CD4-positive, alpha-beta memory T cell (primary cell): ENCODE measurements at regions not wholly inside any gene's neighbourhood (a gene's known extent, or its start where the extent isn't known, plus 50 kb on each side); places are given as distances from the start of the nearest gene placed in this dataset.
A peak's percentile ranks its signal among the peaks of the same experiment; 100 is the strongest.

Experiments
- CTCF ChIA-PET: fragments of 350-600 bp; sonication (Branson Sonifier 250); formaldehyde crosslinking; loops from one replicate; lab custom pipeline; 2021; ENCODE audit warnings: inconsistent platforms; ENCODE audit not compliant: partially characterized antibody; lab: Charles Lee
- POLR2A ChIA-PET: fragments of 350-600 bp; sonication (Branson Sonifier 250); formaldehyde crosslinking; loops from one replicate; lab custom pipeline; 2021; ENCODE audit not compliant: partially characterized antibody; lab: Charles Lee
- DNase-seq, 5 donors: peaks; one replicate each; pipeline versions ENCODE4 v3.0.0 to v3.0.0-alpha.2; 2020 to 2022; ENCODE audit warnings: mixed read lengths in 1 of 5
- H3K27ac ChIP-seq: one replicate; pipeline ENCODE4 v1.7.0; 2013; ENCODE audit warnings: low read depth, low read length
- H3K27me3 ChIP-seq: 2 replicates; pipeline ENCODE4 v1.7.0; 2013; ENCODE audit warnings: mild to moderate bottlenecking, low read length, moderate library complexity; ENCODE audit not compliant: insufficient read depth
- H3K36me3 ChIP-seq: 2 replicates; pipeline ENCODE4 v1.7.0; 2013; ENCODE audit warnings: mild to moderate bottlenecking, low read length, moderate library complexity; ENCODE audit not compliant: insufficient read depth
- H3K4me1 ChIP-seq: 2 replicates; pipeline ENCODE4 v1.7.0; 2013; ENCODE audit warnings: mild to moderate bottlenecking, low read length, moderate library complexity; ENCODE audit not compliant: insufficient read depth
- H3K4me3 ChIP-seq, 2 donors: one replicate each; pipeline ENCODE4 v1.7.0; 2013; ENCODE audit warnings: low read length in 2 of 2, mild to moderate bottlenecking in 1 of 2
- H3K9me3 ChIP-seq, 2 donors: one replicate each; pipeline ENCODE4 v1.7.0; 2013; ENCODE audit warnings: low read length in 2 of 2, control low read depth in 1 of 2; ENCODE audit not compliant: control insufficient read depth in 1 of 2
- H3K27ac Mint-ChIP-seq, 7 donors: one replicate each; pipeline ENCODE4 v1.8.0; 2020 to 2021; ENCODE audit warnings: mixed read lengths in 7 of 7, mild to moderate bottlenecking in 6 of 7, inconsistent platforms in 3 of 7, moderate library complexity in 3 of 7
- H3K27me3 Mint-ChIP-seq, 2 donors: one replicate each; pipeline ENCODE4 v1.8.0; 2020 to 2021; ENCODE audit warnings: mixed read lengths in 2 of 2
- H3K36me3 Mint-ChIP-seq, 2 donors: one replicate each; pipeline ENCODE4 v1.8.0; 2020 to 2021; ENCODE audit warnings: mixed read lengths in 2 of 2, inconsistent platforms in 1 of 2, mild to moderate bottlenecking in 1 of 2
- H3K4me1 Mint-ChIP-seq, 4 donors: one replicate each; pipeline ENCODE4 v1.8.0; 2020 to 2021; ENCODE audit warnings: mixed read lengths in 4 of 4, mild to moderate bottlenecking in 1 of 4
- H3K4me3 Mint-ChIP-seq, 8 donors: one replicate each; pipeline ENCODE4 v1.8.0; 2020 to 2021; ENCODE audit warnings: mixed read lengths in 8 of 8, mild to moderate bottlenecking in 7 of 8, moderate library complexity in 6 of 8, inconsistent platforms in 3 of 8
- H3K9me3 Mint-ChIP-seq, 8 donors: one replicate each; pipeline ENCODE4 v1.8.0; 2020 to 2021; ENCODE audit warnings: mixed read lengths in 8 of 8, mild to moderate bottlenecking in 5 of 8, inconsistent platforms in 3 of 8, moderate library complexity in 1 of 8
- intact Hi-C: fragments of 100-400 bp; cut with micrococcal nuclease; formaldehyde crosslinking; loops from one replicate; pipeline ENCODE4 v1.15.1; 2023

GRCh38 chr4:189285377-189285776 lies 655.3 kb upstream of the FRG1 start:
- Mint-ChIP-seq H3K27ac (no peak overlapping the region), H3K27me3 (no peaks in the 10 kb centered on the region)
- H3K36me3 ChIP-seq = no peaks in the 10 kb centered on the region

GRCh38 chr4:189291939-189292338 lies 648.7 kb upstream of the FRG1 start:
- Histone ChIP-seq H3K9me3 (no peaks in the 10 kb centered on the region), H3K36me3 (no peaks in the 10 kb centered on the region), H3K27me3 (no peaks in the 10 kb centered on the region), H3K4me3 (no peak overlapping the region), H3K4me1 (no peaks in the 10 kb centered on the region), H3K27ac (no peak overlapping the region)
- H3K4me3 Mint-ChIP-seq = no peak overlapping the region
- CTCF ChIA-PET = no interaction called here
- H3K27ac Mint-ChIP-seq = no peak overlapping the region
- intact Hi-C loops = no loop called here
- POLR2A ChIA-PET = no interaction called here
- peaks cover 0 to 5% (median 0%) of the 10 kb centered on the region in 8 donors for H3K9me3 Mint-ChIP-seq
- no peaks in the 10 kb centered on the region for H3K4me1 Mint-ChIP-seq
- H3K27me3 Mint-ChIP-seq = no peaks in the 10 kb centered on the region
- DNase-seq = no peak
- H3K36me3 Mint-ChIP-seq = no peaks in the 10 kb centered on the region

More at GRCh38 chr4:189285377-189285776, 655.3 kb upstream of the FRG1 start:
- ChIA-PET CTCF (no interaction called here), POLR2A (no interaction called here)
- H3K27ac ChIP-seq = no peak overlapping the region
- no peak overlapping the region for H3K4me3 ChIP-seq
- Mint-ChIP-seq H3K36me3 (no peaks in the 10 kb centered on the region), H3K4me3 (no peak overlapping the region), H3K4me1 (no peaks in the 10 kb centered on the region), H3K9me3 (peaks cover 0 to 5% (median 0%) of the 10 kb centered on the region in 8 donors)
- intact Hi-C loops = no loop called here
- H3K4me1 ChIP-seq = no peaks in the 10 kb centered on the region
- H3K27me3 ChIP-seq = no peaks in the 10 kb centered on the region
- no peaks in the 10 kb centered on the region for H3K9me3 ChIP-seq
- DNase-seq = no peak

- H3K9me3 Mint-ChIP-seq = peaks cover 0 to 7% (median 0%) of the 10 kb centered on the region in 8 donors
- ChIA-PET CTCF (no interaction called here), POLR2A (no interaction called here)
- H3K27me3 Mint-ChIP-seq = no peaks in the 10 kb centered on the region
- H3K36me3 Mint-ChIP-seq = no peaks in the 10 kb centered on the region
- no peaks in the 10 kb centered on the region for H3K4me1 Mint-ChIP-seq
- H3K27ac Mint-ChIP-seq = no peak overlapping the region
- Histone ChIP-seq H3K27ac (no peak overlapping the region), H3K9me3 (no peaks in the 10 kb centered on the region), H3K36me3 (no peaks in the 10 kb centered on the region), H3K4me1 (no peaks in the 10 kb centered on the region), H3K4me3 (no peak overlapping the region), H3K27me3 (no peaks in the 10 kb centered on the region)
- intact Hi-C loops = no loop called here
- no peak for DNase-seq
- no peak overlapping the region for H3K4me3 Mint-ChIP-seq
Observed at GRCh38 chr4:189293459-189293858, 647.2 kb upstream of the FRG1 start.

GRCh38 chr4:189294574-189294973 lies 646.1 kb upstream of the FRG1 start:
- Mint-ChIP-seq H3K9me3 (peaks cover 0 to 8% (median 0%) of the 10 kb centered on the region in 8 donors), H3K27me3 (no peaks in the 10 kb centered on the region), H3K4me1 (no peaks in the 10 kb centered on the region), H3K27ac (no peak overlapping the region), H3K36me3 (no peaks in the 10 kb centered on the region), H3K4me3 (no peak overlapping the region)
- H3K9me3 ChIP-seq = no peaks in the 10 kb centered on the region
- ChIA-PET CTCF (no interaction called here), POLR2A (no interaction called here)
- H3K4me3 ChIP-seq = no peak overlapping the region
- no peaks in the 10 kb centered on the region for H3K36me3 ChIP-seq
- no peaks in the 10 kb centered on the region for H3K4me1 ChIP-seq
- no peak overlapping the region for H3K27ac ChIP-seq
- no peak for DNase-seq
- H3K27me3 ChIP-seq = no peaks in the 10 kb centered on the region
- intact Hi-C loops = no loop called here

GRCh38 chr4:189299706-189300105 lies 641.0 kb upstream of the FRG1 start:
- Mint-ChIP-seq H3K27ac (no peak overlapping the region), H3K4me3 (no peak overlapping the region), H3K36me3 (no peaks in the 10 kb centered on the region), H3K4me1 (no peaks in the 10 kb centered on the region), H3K27me3 (no peaks in the 10 kb centered on the region), H3K9me3 (peaks cover 0 to 9% (median 3%) of the 10 kb centered on the region in 8 donors)
- no peak overlapping the region for H3K4me3 ChIP-seq
- H3K36me3 ChIP-seq = no peaks in the 10 kb centered on the region
- H3K27ac ChIP-seq = no peak overlapping the region
- DNase-seq = no peak
- no peaks in the 10 kb centered on the region for H3K4me1 ChIP-seq
- POLR2A ChIA-PET = no interaction called here
- CTCF ChIA-PET = no interaction called here
- no peaks in the 10 kb centered on the region for H3K27me3 ChIP-seq
- no peaks in the 10 kb centered on the region for H3K9me3 ChIP-seq
- intact Hi-C loops = no loop called here

- H3K4me3 Mint-ChIP-seq = no peak overlapping the region
- peak overlapping the region in 1 of 7 donors; percentile 30 for H3K27ac Mint-ChIP-seq
- Histone ChIP-seq H3K9me3 (no peaks in the 10 kb centered on the region), H3K4me1 (no peaks in the 10 kb centered on the region), H3K27me3 (no peaks in the 10 kb centered on the region), H3K27ac (no peak overlapping the region), H3K36me3 (no peaks in the 10 kb centered on the region), H3K4me3 (no peak overlapping the region)
- ChIA-PET CTCF (no interaction called here), POLR2A (no interaction called here)
- no peaks in the 10 kb centered on the region for H3K36me3 Mint-ChIP-seq
- no peak for DNase-seq
- no peaks in the 10 kb centered on the region for H3K27me3 Mint-ChIP-seq
- intact Hi-C loops = no loop called here
- no peaks in the 10 kb centered on the region for H3K4me1 Mint-ChIP-seq
- H3K9me3 Mint-ChIP-seq = peaks cover 0 to 9% (median 3%) of the 10 kb centered on the region in 8 donors
Observed at GRCh38 chr4:189301692-189302091, 639.0 kb upstream of the FRG1 start.

GRCh38 chr4:189302719-189303118 lies 638.0 kb upstream of the FRG1 start:
- Histone ChIP-seq H3K36me3 (no peaks in the 10 kb centered on the region), H3K27ac (no peak overlapping the region), H3K4me3 (no peak overlapping the region), H3K27me3 (no peaks in the 10 kb centered on the region), H3K4me1 (no peaks in the 10 kb centered on the region), H3K9me3 (no peaks in the 10 kb centered on the region)
- DNase-seq = no peak
- Mint-ChIP-seq H3K4me1 (no peaks in the 10 kb centered on the region), H3K9me3 (peaks cover 0 to 9% (median 3%) of the 10 kb centered on the region in 8 donors), H3K27ac (no peak overlapping the region), H3K4me3 (no peak overlapping the region), H3K27me3 (no peaks in the 10 kb centered on the region), H3K36me3 (no peaks in the 10 kb centered on the region)
- CTCF ChIA-PET = no interaction called here
- POLR2A ChIA-PET = no interaction called here
- intact Hi-C loops = no loop called here

- Mint-ChIP-seq H3K4me3 (no peak overlapping the region), H3K27me3 (no peaks in the 10 kb centered on the region)
- CTCF ChIA-PET = no interaction called here
Observed at GRCh38 chr4:189304167-189304566, 636.5 kb upstream of the FRG1 start.

More at GRCh38 chr4:189304167-189304566, 636.5 kb upstream of the FRG1 start:
- Histone ChIP-seq H3K4me1 (no peaks in the 10 kb centered on the region), H3K4me3 (no peak overlapping the region), H3K36me3 (no peaks in the 10 kb centered on the region), H3K27me3 (no peaks in the 10 kb centered on the region), H3K9me3 (no peaks in the 10 kb centered on the region), H3K27ac (no peak overlapping the region)
- Mint-ChIP-seq H3K9me3 (peaks cover 0 to 9% (median 3%) of the 10 kb centered on the region in 8 donors), H3K4me1 (no peaks in the 10 kb centered on the region), H3K36me3 (no peaks in the 10 kb centered on the region), H3K27ac (no peak overlapping the region)
- intact Hi-C loops = no loop called here
- no peak for DNase-seq
- POLR2A ChIA-PET = no interaction called here
